Psoas muscle (tissue), 7 donors: ENCODE measurements at regions not wholly inside any gene's neighbourhood (a gene's known extent, or its start where the extent isn't known, plus 50 kb on each side); places are given as distances from the start of the nearest gene placed in this dataset.

Experiments used
- ATAC-seq, 4 donors: fragments of 200-7000 bp; cut with Tn5 transposase; one replicate each; pipeline ENCODE4 v1.9.1; 2020; ENCODE audit warnings: moderate library complexity in 3 of 4, mild to moderate bottlenecking in 2 of 4
- DNase-seq, 2 donors: peaks; one replicate each; pipeline ENCODE4 v3.0.0-alpha.2; 2020
- H3K27ac ChIP-seq: fragments of 200-600 bp; one replicate; pipeline ENCODE4 v1.8.0; 2022
- H3K27me3 ChIP-seq, 3 donors: fragments of 200-600 bp in 1 of 3; one replicate each; pipeline versions ENCODE4 v1.6.1 to v1.8.0; 2013 to 2022; ENCODE audit warnings: low read length in 2 of 3, mild to moderate bottlenecking in 2 of 3, moderate library complexity in 1 of 3; ENCODE audit not compliant: insufficient read depth in 3 of 3
- H3K36me3 ChIP-seq, 2 donors: fragments of 200-600 bp in 1 of 2; one replicate each; pipeline versions ENCODE4 v1.6.1 to v1.8.0; 2013 to 2022; ENCODE audit warnings: low read depth in 1 of 2, mild to moderate bottlenecking in 1 of 2, moderate library complexity in 1 of 2; ENCODE audit not compliant: insufficient read depth in 1 of 2
- H3K4me1 ChIP-seq: fragments of 200-600 bp; one replicate; pipeline ENCODE4 v1.8.0; 2022
- H3K4me3 ChIP-seq: fragments of 200-600 bp; one replicate; pipeline ENCODE4 v1.8.0; 2022; ENCODE audit warnings: mild to moderate bottlenecking
- H3K9me3 ChIP-seq: fragments of 200-600 bp; one replicate; pipeline ENCODE4 v1.8.0; 2022
- CTCF ChIP-seq: fragments of 200-600 bp; IDR thresholded peaks from one replicate; pipeline ENCODE4 v1.8.0; 2022; ENCODE audit warnings: antibody characterized with exemption
- WGBS, 3 donors: extraction: QIAGEN DNeasy Blood & Tissue Kit; methylation state at CpG; one replicate each; pipeline versions ENCODE4 v1.1.6 to v1.1.7; 2013; 5-methylcytosine and 5-hydroxymethylcytosine counted together
- intact Hi-C, 2 donors: fragments of 100-400 bp; cut with DNase I; formaldehyde crosslinking; loops; one replicate each; pipeline versions ENCODE4 v1.11.0 to v1.14.2; 2022
- donor health status: healthy with polysubstance abuse.
- donor health status: DM: no; HTN: no; CAD: no; lungs with moderate emphysema.
- donor health status: Bipolar disorder and iron deficiency.
- donor health status: healthy.
- donor health status: DM: yes; HTN: yes; CAD: no.
- donor health status: DM: no; HTN: no; CAD: no.
- donor health status: DM: yes; HTN: yes; CAD: no.

DNA sequence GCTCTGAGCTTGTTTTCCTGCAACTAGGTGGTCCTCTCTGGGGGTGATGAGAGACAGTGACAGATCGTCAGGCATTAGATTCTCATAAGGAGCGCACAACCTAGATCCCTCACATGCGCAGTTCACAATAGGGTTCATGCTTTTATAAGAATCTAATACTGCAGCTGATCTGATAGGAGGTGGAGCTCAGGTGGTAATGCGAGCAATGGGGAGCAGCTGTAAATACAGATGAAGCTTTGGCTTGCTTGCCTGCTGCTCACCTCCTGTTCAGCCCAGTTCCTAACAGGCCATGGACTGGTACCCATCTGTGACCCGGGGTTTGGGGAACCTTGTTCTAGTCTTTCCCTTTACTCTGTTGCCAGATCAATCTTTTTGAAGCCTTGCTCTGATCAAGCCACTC lies 89.5 kb upstream of the POU5F2 start:
- no peaks in the 10 kb centered on the region for H3K4me1 ChIP-seq
- H3K36me3 ChIP-seq, result no peaks in the 10 kb centered on the region
- DNase-seq (no peak), ATAC-seq (no peak)
- H3K27me3 ChIP-seq, result no peaks in the 10 kb centered on the region
- no peak overlapping the region for H3K4me3 ChIP-seq
- H3K27ac ChIP-seq, result no peak overlapping the region
- intact Hi-C loops, result no loop called here
- WGBS, 3 donors, result 97 to 99% (median 97%) methylated on average over 5 of the region's 5 CpGs
- H3K9me3 ChIP-seq, result no peaks in the 10 kb centered on the region
- TF ChIP-seq CTCF, result no peak

- Histone ChIP-seq H3K4me1 (no peaks in the 10 kb centered on the region), H3K27me3 (no peaks in the 10 kb centered on the region), H3K4me3 (no peak overlapping the region), H3K27ac (no peak overlapping the region), H3K9me3 (peaks cover 4% of the 10 kb centered on the region), H3K36me3 (no peaks in the 10 kb centered on the region)
- ATAC-seq (no peak), DNase-seq (no peak)
- no peak for TF ChIP-seq CTCF
- WGBS, 3 donors, result 84 to 91% (median 89%) methylated on average over 1 of the region's 1 CpG
- intact Hi-C loops, result no loop called here
Observed at GRCh38 chr5:93829346-93829745, 87.9 kb upstream of the POU5F2 start.

- intact Hi-C loops, result no loop called here
- no peaks in the 10 kb centered on the region for H3K36me3 ChIP-seq
- DNase-seq, result no peak
- ATAC-seq, result no peak
- H3K27me3 ChIP-seq, result no peaks in the 10 kb centered on the region
- H3K4me1 ChIP-seq, result no peaks in the 10 kb centered on the region
- no peak overlapping the region for H3K4me3 ChIP-seq
- H3K27ac ChIP-seq, result no peak overlapping the region
- H3K9me3 ChIP-seq, result peaks cover 4% of the 10 kb centered on the region
- WGBS, 3 donors, result 70 to 77% (median 77%) methylated on average over 4 of the region's 4 CpGs
- TF ChIP-seq CTCF, result no peak
Observed at GRCh38 chr5:93821891-93822415, 80.6 kb upstream of the POU5F2 start.

GRCh38 chr5:93819668-93820067 lies 78.3 kb upstream of the POU5F2 start:
- H3K4me3 ChIP-seq, result no peak overlapping the region
- ATAC-seq, result no peak
- intact Hi-C loops, result no loop called here
- no peak for DNase-seq
- no peak for TF ChIP-seq CTCF
- 69 to 89% (median 86%) methylated on average over 1 of the region's 1 CpG for WGBS, 3 donors
- H3K27me3 ChIP-seq, result no peaks in the 10 kb centered on the region
- no peaks in the 10 kb centered on the region for H3K36me3 ChIP-seq
- H3K4me1 ChIP-seq, result no peaks in the 10 kb centered on the region
- no peaks in the 10 kb centered on the region for H3K9me3 ChIP-seq
- H3K27ac ChIP-seq, result no peak overlapping the region

- ATAC-seq (no peak), DNase-seq (no peak)
- no peak overlapping the region for H3K27ac ChIP-seq
- no peaks in the 10 kb centered on the region for H3K27me3 ChIP-seq
- no peak for TF ChIP-seq CTCF
- no peak overlapping the region for H3K4me3 ChIP-seq
- no peaks in the 10 kb centered on the region for H3K4me1 ChIP-seq
- H3K9me3 ChIP-seq, result no peaks in the 10 kb centered on the region
- H3K36me3 ChIP-seq, result no peaks in the 10 kb centered on the region
- WGBS, 3 donors, result 94 to 97% (median 96%) methylated on average over 4 of the region's 4 CpGs
- intact Hi-C loops, result no loop called here
Observed at GRCh38 chr5:93810780-93811179, 69.4 kb upstream of the POU5F2 start.
